SK-N-SH (cell line): ENCODE measurements at regions not wholly inside any gene's neighbourhood (a gene's known extent, or its start where the extent isn't known, plus 50 kb on each side); places are given as distances from the start of the nearest gene placed in this dataset.

ENCODE experiments used
- CTCF ChIP-seq: fragments of 200-600 bp; sonication (generic); IDR thresholded peaks from 2 replicates; pipeline ENCODE4 v1.6.1; 2017; ENCODE audit warnings: antibody characterized with exemption, mild to moderate bottlenecking, moderate library complexity
- GABPA ChIP-seq: IDR thresholded peaks from 2 replicates; pipeline ENCODE4 v1.4.0; 2012; ENCODE audit warnings: low read depth, mild to moderate bottlenecking
- GATA2 ChIP-seq: sonication (generic); formaldehyde crosslinking; IDR thresholded peaks from 2 replicates; pipeline ENCODE4 v1.5.0; 2020; ENCODE audit warnings: mild to moderate bottlenecking, missing genetic modification reagents
- MAX ChIP-seq: IDR thresholded peaks from 2 replicates; pipeline ENCODE4 v1.4.0; 2012; ENCODE audit warnings: low read depth
- REST ChIP-seq: IDR thresholded peaks from 2 replicates; pipeline ENCODE4 v1.6.1; 2012; ENCODE audit warnings: mild to moderate bottlenecking, low read depth, low read length, moderate library complexity
- SIN3A ChIP-seq: IDR thresholded peaks from 2 replicates; pipeline ENCODE4 v1.6.1; 2012; ENCODE audit warnings: low read depth, mild to moderate bottlenecking, low read length, moderate library complexity, borderline replicate concordance
- TAF1 ChIP-seq: IDR thresholded peaks from 2 replicates; pipeline ENCODE4 v1.6.1; 2012; ENCODE audit warnings: low read depth, mild to moderate bottlenecking, low read length, moderate library complexity, borderline replicate concordance

- TF ChIP-seq SIN3A (no peak), TAF1 (no peak), MAX (no peak), GABPA (no peak), GATA2 (no peak), REST (no peak), CTCF (no peak)
Observed at GRCh38 chr13:83622422-83622784, 259.9 kb downstream of the SLITRK1 start.
